GM13976 (cell line): ENCODE measurements at regions not wholly inside any gene's neighbourhood (a gene's known extent, or its start where the extent isn't known, plus 50 kb on each side); places are given as distances from the start of the nearest gene placed in this dataset.
"Not testable (repeated sequence)": the region's sequence is repeated elsewhere in the genome, so short reads cannot be mapped to it uniquely, and the experiment has no call there.

Source experiments
- DNase-seq: peaks from one replicate; pipeline ENCODE4 v3.0.0; 2012; ENCODE audit warnings: low spot score
- in situ Hi-C: fragments of 300-500 bp; cut with MboI; formaldehyde crosslinking; loops from one replicate; pipeline ENCODE4 v1.12.0; 2022; ENCODE audit warnings: low sequenced_read_pairs, mixed read lengths, inconsistent platforms; ENCODE audit not compliant: unreplicated experiment
- TF ChIP-seq, protein P1 (sequence below): IDR thresholded peaks from 2 replicates; pipeline ENCODE4 v1.5.1; 2012; ENCODE audit warnings: borderline replicate concordance, mild to moderate bottlenecking; ENCODE audit not compliant: insufficient read depth; ENCODE audit errors: extremely low read depth, missing control alignments, control extremely low read depth

GRCh38 chr4:125003840-125004239 lies 291.3 kb upstream of the ANKRD50 start:
- no peak for DNase-seq
- TF ChIP-seq, protein P1, sequence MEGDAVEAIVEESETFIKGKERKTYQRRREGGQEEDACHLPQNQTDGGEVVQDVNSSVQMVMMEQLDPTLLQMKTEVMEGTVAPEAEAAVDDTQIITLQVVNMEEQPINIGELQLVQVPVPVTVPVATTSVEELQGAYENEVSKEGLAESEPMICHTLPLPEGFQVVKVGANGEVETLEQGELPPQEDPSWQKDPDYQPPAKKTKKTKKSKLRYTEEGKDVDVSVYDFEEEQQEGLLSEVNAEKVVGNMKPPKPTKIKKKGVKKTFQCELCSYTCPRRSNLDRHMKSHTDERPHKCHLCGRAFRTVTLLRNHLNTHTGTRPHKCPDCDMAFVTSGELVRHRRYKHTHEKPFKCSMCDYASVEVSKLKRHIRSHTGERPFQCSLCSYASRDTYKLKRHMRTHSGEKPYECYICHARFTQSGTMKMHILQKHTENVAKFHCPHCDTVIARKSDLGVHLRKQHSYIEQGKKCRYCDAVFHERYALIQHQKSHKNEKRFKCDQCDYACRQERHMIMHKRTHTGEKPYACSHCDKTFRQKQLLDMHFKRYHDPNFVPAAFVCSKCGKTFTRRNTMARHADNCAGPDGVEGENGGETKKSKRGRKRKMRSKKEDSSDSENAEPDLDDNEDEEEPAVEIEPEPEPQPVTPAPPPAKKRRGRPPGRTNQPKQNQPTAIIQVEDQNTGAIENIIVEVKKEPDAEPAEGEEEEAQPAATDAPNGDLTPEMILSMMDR: no peak
- in situ Hi-C loops: no loop called here

GRCh38 chr4:124997991-124998390 lies 285.5 kb upstream of the ANKRD50 start:
- TF ChIP-seq, protein P1: no peak
- in situ Hi-C loops: no loop called here
- DNase-seq: no peak

GRCh38 chr4:124997124-124997523 lies 284.6 kb upstream of the ANKRD50 start:
- in situ Hi-C loops: no loop called here
- TF ChIP-seq, protein P1: no peak
- DNase-seq: no peak

- TF ChIP-seq, protein P1: no peak
- in situ Hi-C loops: no loop called here
- no peak for DNase-seq
These were observed 281.3 kb upstream of the ANKRD50 start for GRCh38 chr4:124993838-124994237.

- DNase-seq: no peak
- in situ Hi-C loops: no loop called here
- TF ChIP-seq, protein P1: no peak
These were observed 277.9 kb upstream of the ANKRD50 start for GRCh38 chr4:124990398-124990797.

- in situ Hi-C loops: no loop called here
- TF ChIP-seq, protein P1: no peak
- no peak for DNase-seq
These were observed 267.8 kb upstream of the ANKRD50 start for GRCh38 chr4:124980276-124980752.

DNA sequence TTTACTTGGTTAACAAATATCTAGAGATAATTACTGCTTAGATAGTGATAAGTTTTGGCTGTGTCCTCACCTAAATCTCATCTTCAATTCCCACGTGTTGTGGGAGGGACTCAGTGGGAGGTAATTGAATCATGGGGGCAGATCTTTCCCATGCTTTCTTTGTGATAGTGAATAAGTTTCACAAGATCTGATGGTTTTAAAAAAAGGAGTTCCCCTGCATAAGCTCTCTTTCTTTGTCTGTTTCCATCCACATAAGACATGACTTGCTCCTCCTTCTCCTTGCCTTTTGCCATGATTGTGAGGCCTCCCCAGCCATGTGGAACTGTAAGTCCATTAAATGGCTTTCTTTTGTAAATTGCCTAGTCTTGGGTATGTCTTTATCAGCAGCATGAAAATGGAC lies 266.0 kb upstream of the ANKRD50 start:
- in situ Hi-C loops: not testable (repeated sequence)

More for the DNA sequence above, 266.0 kb upstream of the ANKRD50 start:
- DNase-seq: not testable (repeated sequence)
